OCI-LY7 (cell line): ENCODE measurements at regions not wholly inside any gene's neighbourhood (a gene's known extent, or its start where the extent isn't known, plus 50 kb on each side); places are given as distances from the start of the nearest gene placed in this dataset.

Experiments used
- CTCF ChIP-seq: fragments of 200-600 bp; sonication (generic); conservative IDR thresholded peaks from 2 replicates; pipeline ENCODE4 v1.5.1; 2014; ENCODE audit warnings: mild to moderate bottlenecking, antibody characterized with exemption, low read length, moderate library complexity, mixed read lengths
- EZH2phosphoT487 ChIP-seq: fragments of 200-600 bp; sonication (generic); IDR thresholded peaks from 2 replicates; pipeline ENCODE4 v1.6.1; 2018; ENCODE audit warnings: low read depth, borderline replicate concordance, mild to moderate bottlenecking, mixed run types, antibody characterized with exemption, low read length, moderate library complexity, mixed read lengths

GRCh38 chr2:196233021-196233804 lies 61.8 kb upstream of the STK17B start:
- no peak for TF ChIP-seq CTCF
- TF ChIP-seq EZH2phosphoT487, result no peak
